Activated T-helper 1 cell treated with anti-CD3 and anti-CD28 coated beads, Interleukin-12 subunit alpha, Interleukin-12 subunit beta, Interleukin-2, Interleukin-4 antibody, amounts not matched to agents 30 ng/mL and 10 ng/mL and 1 ng/mL, durations not matched to agents 14 hours and 24 hours and 36 hours (primary cell): ENCODE measurements at regions not wholly inside any gene's neighbourhood (a gene's known extent, or its start where the extent isn't known, plus 50 kb on each side); places are given as distances from the start of the nearest gene placed in this dataset.

ENCODE experiments used
- DNase-seq: peaks from one replicate; pipeline ENCODE4 v3.0.0; 2021; ENCODE audit warnings: low spot score
- H3K27ac Mint-ChIP-seq: one replicate; pipeline ENCODE4 v1.8.0; 2021; ENCODE audit warnings: mild to moderate bottlenecking, mixed read lengths
- H3K27me3 Mint-ChIP-seq: one replicate; pipeline ENCODE4 v1.8.0; 2022; ENCODE audit warnings: mild to moderate bottlenecking, moderate library complexity, mixed read lengths; ENCODE audit not compliant: insufficient read depth
- H3K36me3 Mint-ChIP-seq: one replicate; pipeline ENCODE4 v1.8.0; 2021; ENCODE audit warnings: low read depth, mixed read lengths
- H3K4me1 Mint-ChIP-seq: one replicate; pipeline ENCODE4 v1.8.0; 2021; ENCODE audit warnings: low read depth, mixed read lengths
- H3K4me3 Mint-ChIP-seq: one replicate; pipeline ENCODE4 v1.8.0; 2021; ENCODE audit warnings: mild to moderate bottlenecking, moderate library complexity, mixed read lengths
- H3K9me3 Mint-ChIP-seq: one replicate; pipeline ENCODE4 v1.8.0; 2021; ENCODE audit warnings: mixed read lengths
- intact Hi-C: fragments of 100-400 bp; cut with micrococcal nuclease; formaldehyde crosslinking; loops from one replicate; pipeline ENCODE4 v1.15.1; 2024

DNA sequence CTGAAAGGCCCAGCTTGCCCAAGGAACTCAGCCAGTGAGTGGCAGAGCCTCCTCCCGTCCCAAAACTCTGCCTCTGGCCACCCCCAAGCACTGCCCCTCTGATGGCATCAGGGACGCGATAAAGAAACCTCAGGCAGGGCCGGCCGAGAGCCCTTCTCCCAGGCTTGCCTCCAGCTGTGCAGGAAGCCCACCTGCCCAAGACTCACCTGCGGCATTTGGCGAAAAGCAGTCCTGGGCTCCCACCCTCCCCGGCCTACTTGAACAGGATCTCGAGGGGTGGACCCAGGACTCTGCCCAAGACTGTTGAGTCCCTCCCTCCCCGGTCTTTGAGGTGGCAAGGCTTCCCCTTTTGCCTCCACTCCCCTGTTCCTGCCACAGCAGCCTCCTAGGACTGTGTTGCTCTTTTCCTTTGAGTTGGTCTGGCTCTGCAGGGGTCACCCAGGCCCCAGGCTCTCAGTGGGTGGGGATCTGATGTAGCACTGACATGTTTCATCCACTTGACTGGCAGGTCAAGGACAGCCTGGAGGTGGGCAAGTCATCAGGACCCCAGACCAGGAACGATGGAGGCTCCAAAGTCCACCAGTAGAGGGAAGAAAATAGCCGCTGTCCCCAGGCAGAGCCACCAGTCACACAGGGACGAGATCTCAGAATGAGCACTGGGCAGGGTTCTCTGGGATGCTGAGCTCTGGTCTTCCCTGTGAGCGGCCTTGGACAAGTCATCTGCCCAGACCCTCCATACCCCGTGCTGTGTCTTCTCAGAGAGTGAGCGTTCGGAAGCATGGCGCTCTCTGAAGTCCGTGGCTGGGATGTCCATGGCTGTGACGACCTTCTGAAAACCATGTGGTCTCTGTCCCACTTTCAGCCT, 111.0 kb upstream of the TNRC6C start:
- Mint-ChIP-seq H3K9me3 (no peaks in the 10 kb centered on the region), H3K4me1 (peaks cover 32% of the 10 kb centered on the region), H3K27ac (no peak overlapping the region), H3K27me3 (peaks cover 7% of the 10 kb centered on the region), H3K36me3 (no peaks in the 10 kb centered on the region), H3K4me3 (no peak overlapping the region)
- no peak for DNase-seq
- intact Hi-C loops: no loop called here

- H3K4me1 Mint-ChIP-seq: peaks cover 24% of the 10 kb centered on the region
- no peaks in the 10 kb centered on the region for H3K36me3 Mint-ChIP-seq
- intact Hi-C loops: no loop called here
- no peaks in the 10 kb centered on the region for H3K9me3 Mint-ChIP-seq
- H3K27me3 Mint-ChIP-seq: peaks cover 7% of the 10 kb centered on the region
- no peak overlapping the region for H3K4me3 Mint-ChIP-seq
- no peak for DNase-seq
- no peak overlapping the region for H3K27ac Mint-ChIP-seq
Measured at GRCh38 chr17:77848257-77848656, 110.2 kb upstream of the TNRC6C start.

GRCh38 chr17:77849239-77849638, 109.3 kb upstream of the TNRC6C start:
- H3K4me3 Mint-ChIP-seq: no peak overlapping the region
- no peaks in the 10 kb centered on the region for H3K36me3 Mint-ChIP-seq
- H3K9me3 Mint-ChIP-seq: no peaks in the 10 kb centered on the region
- no peak for DNase-seq
- H3K27me3 Mint-ChIP-seq: peaks cover 5% of the 10 kb centered on the region
- H3K27ac Mint-ChIP-seq: no peak overlapping the region
- intact Hi-C loops: no loop called here
- peaks cover 15% of the 10 kb centered on the region for H3K4me1 Mint-ChIP-seq

DNA sequence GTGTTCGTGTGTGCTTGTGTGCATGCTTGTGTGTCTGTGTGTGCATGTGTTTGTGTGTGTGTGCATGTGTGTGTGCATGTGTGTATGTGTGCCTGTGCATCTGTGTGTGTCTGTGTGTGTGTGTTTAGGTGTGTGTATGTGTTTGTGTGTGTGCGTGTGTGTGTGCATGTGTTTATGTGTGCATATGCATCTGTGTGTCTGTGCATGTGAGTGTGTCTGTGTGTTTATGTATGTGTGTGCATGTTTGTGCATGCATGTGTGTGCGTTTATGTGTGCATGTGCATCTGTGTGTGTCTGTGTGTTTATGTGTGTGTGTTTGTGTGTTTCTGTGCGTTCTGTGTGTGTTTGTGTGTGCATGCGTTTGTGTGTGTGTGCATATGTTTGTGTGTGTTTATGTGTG, 106.6 kb upstream of the TNRC6C start:
- H3K27ac Mint-ChIP-seq: no peak overlapping the region
- no peak overlapping the region for H3K4me3 Mint-ChIP-seq
- intact Hi-C loops: no loop called here
- no peaks in the 10 kb centered on the region for H3K9me3 Mint-ChIP-seq
- H3K36me3 Mint-ChIP-seq: no peaks in the 10 kb centered on the region
- peaks cover 5% of the 10 kb centered on the region for H3K27me3 Mint-ChIP-seq
- peaks cover 2% of the 10 kb centered on the region for H3K4me1 Mint-ChIP-seq
- DNase-seq: no peak

DNA sequence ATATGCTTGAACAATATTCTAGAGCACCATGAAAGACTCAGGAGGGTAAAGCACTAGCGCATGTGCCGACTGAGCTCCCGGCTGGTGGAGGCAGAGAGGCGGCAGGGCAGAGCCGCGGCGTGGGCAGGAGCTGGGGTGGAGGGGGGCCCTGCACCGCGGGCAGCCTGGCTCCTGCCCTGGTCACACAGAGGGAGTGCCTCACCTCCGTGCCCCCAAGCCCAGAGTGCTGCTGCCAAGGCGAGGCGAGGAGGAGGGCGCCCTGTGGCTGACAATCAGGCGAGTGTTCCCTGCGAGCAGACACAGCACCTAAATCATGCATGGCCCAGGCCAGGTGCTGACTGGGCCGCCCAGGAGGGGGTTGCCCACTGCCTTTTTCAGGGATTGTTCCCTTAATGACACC, 105.8 kb upstream of the TNRC6C start:
- Mint-ChIP-seq H3K27ac (no peak overlapping the region), H3K9me3 (no peaks in the 10 kb centered on the region), H3K27me3 (no peaks in the 10 kb centered on the region), H3K36me3 (no peaks in the 10 kb centered on the region), H3K4me3 (no peak overlapping the region), H3K4me1 (peaks cover 10% of the 10 kb centered on the region)
- intact Hi-C loops: no loop called here
- no peak for DNase-seq

DNA sequence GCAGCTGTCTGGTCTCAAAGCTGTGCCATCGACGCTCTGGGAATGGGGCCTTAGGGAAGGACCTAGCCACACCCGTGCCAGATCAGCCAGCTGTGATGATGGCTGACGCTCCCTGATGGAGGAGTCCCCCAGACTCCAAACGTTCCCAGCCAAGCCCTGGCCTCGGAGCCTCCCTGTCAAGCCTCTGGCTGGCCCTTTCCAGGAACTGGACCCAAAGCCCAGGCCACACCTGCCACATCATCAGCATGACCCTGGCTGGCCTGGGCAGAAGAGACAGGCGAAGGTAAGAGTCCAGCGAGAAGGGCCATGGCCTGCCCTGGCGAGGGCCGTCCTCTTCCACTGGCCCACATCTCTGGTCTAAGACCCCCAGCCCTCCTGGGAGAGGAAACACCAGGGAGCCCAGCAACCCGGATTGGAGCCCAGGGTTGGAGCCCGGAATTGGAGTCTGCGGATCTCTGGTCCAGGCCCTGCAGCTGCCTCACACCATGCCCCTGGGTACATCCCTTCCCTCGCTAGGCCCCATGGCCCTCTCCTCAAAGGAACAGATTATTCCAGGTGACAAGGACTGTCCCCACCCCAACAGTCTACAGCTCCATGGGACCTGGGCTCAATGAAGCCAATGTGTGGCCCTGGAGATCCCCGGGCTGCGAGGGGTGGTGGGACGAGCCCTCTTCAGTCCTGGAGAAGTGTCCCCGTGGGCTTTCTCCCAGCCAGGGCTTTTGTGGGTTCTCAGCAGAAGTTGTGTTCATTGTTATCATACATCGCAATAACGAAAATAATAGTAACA, 105.1 kb upstream of the TNRC6C start:
- intact Hi-C loops: no loop called here
- peaks cover 16% of the 10 kb centered on the region for H3K4me1 Mint-ChIP-seq
- no peaks in the 10 kb centered on the region for H3K27me3 Mint-ChIP-seq
- no peaks in the 10 kb centered on the region for H3K36me3 Mint-ChIP-seq
- no peak overlapping the region for H3K4me3 Mint-ChIP-seq
- peaks cover 4% of the 10 kb centered on the region for H3K9me3 Mint-ChIP-seq
- H3K27ac Mint-ChIP-seq: no peak overlapping the region
- no peak for DNase-seq

DNA sequence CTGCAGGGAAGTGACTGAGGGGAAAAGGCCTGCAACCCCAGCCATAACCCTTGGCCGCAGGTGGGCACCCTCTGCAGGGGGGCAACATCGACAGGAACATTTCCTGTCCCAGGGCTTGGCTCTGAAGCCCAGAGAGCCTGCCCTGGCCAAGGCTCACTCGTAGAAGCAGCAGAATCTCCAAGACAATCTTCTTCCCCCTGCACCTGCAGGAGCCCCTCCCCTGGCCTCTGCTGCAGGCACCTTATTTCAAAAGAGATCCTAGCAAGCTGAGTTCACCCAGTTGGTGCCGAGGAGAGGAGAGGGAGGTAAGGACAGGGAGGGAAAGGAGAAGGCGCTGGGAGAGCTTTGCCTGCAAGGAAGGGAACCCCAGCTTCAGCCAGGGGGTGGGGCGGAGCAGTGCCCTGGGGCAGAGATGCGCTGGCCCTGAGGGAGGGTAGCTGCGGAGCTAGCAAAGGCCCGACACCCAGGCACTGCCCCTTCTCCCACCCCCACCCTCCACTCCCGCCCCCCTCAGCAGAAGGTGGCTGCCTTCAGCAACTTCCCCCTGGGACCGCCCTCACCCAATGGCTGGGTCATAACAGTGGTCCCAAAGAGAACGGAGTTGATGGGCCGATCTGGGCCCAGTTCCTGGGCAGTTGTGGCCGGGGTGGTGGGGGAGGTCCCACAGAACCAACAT, 104.3 kb upstream of the TNRC6C start:
- H3K27me3 Mint-ChIP-seq: peaks cover 2% of the 10 kb centered on the region
- H3K4me1 Mint-ChIP-seq: peaks cover 17% of the 10 kb centered on the region
- H3K36me3 Mint-ChIP-seq: no peaks in the 10 kb centered on the region
- no peak for DNase-seq
- intact Hi-C loops: no loop called here
- H3K9me3 Mint-ChIP-seq: peaks cover 8% of the 10 kb centered on the region
- H3K27ac Mint-ChIP-seq: no peak overlapping the region
- H3K4me3 Mint-ChIP-seq: no peak overlapping the region

DNA sequence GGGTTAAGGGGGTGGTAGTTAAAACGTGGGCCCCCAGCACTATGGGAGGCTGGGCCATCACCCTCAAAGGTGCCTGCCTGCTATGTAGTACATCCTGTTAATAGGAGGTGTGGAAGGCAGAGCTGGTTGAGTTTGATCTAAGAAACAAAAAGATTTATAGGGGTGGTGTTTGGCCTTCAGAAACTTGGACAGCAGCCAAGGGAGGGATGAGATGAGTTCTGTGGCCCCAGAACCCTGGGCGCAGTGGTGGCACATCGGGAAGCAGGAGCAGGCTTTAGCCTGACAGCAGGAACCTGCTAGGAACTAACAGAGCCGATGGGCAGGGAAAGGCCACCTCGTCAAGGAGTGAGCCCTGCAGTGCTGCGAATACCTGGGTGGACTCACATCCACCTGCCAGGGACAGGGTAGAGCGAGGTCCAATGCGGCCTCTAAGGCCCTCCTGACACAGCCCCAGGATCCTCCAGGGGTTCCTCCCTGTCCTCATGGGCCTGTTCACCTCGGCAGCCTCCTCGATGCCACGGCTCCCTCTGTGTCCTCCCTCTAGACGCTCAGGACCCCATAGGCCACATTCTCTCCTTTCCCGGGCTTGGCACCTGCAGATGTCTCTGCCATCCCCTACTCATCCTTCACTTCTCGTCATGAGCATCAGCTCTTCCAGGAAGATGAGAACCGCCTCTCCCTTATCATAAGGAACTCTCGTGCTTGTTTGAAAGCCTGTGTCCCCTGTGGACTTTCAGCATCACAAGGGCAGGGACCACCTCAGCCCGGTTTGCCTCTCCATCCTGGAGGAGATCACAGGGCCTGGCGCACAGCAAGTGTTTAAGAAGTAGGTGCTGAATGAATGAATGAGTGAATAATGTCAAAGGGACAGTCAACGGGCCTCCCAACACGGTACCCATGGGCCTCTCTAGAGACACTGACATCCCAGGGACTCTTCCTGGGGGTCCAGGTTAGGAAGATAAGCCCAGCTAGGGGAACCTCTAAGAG, 103.5 kb upstream of the TNRC6C start:
- Mint-ChIP-seq H3K4me1 (peaks cover 17% of the 10 kb centered on the region), H3K9me3 (peaks cover 8% of the 10 kb centered on the region), H3K27me3 (peaks cover 5% of the 10 kb centered on the region), H3K27ac (no peak overlapping the region), H3K4me3 (no peak overlapping the region), H3K36me3 (no peaks in the 10 kb centered on the region)
- DNase-seq: no peak
- intact Hi-C loops: no loop called here

- H3K27ac Mint-ChIP-seq: no peak overlapping the region
- peaks cover 17% of the 10 kb centered on the region for H3K4me1 Mint-ChIP-seq
- DNase-seq: no peak
- no peak overlapping the region for H3K4me3 Mint-ChIP-seq
- no peaks in the 10 kb centered on the region for H3K36me3 Mint-ChIP-seq
- H3K27me3 Mint-ChIP-seq: peaks cover 15% of the 10 kb centered on the region
- H3K9me3 Mint-ChIP-seq: peaks cover 13% of the 10 kb centered on the region
- intact Hi-C loops: no loop called here
Measured at GRCh38 chr17:77856551-77857305, 101.8 kb upstream of the TNRC6C start.

DNA sequence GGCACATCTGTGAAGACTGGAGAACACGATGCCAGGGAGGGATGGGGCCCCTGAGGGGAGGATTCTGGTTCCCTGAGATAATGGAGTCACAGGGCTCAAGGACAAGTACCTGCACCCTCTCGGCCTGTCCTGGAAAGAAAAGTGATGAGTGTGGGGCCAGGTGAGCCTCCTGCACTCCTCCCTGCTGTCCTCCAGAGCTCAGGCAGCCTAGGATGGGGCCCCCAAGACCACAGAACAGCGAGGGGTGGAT, 101.3 kb upstream of the TNRC6C start:
- Mint-ChIP-seq H3K27me3 (peaks cover 15% of the 10 kb centered on the region), H3K4me3 (no peak overlapping the region), H3K4me1 (peaks cover 17% of the 10 kb centered on the region)

DNA sequence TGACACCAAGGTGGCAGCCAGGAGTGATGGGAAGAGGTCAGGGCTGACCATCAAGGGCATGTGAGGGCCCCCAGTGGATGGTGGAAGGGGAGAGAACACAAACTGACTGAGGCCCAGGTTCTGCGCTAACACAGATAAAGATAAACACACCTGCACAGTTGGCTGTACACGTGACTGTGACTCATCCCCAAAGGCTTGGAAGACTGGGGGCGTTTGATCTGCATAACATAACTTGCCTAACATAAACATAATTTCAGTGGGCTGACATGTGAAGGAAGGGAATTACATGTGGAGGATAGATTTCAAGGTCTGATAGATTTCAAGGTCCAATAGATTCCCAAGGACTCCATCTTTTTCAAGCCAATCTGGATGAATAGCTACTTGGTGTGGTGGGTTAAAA, 100.9 kb upstream of the TNRC6C start:
- no peak overlapping the region for H3K4me3 Mint-ChIP-seq
- DNase-seq: no peak
- peaks cover 13% of the 10 kb centered on the region for H3K9me3 Mint-ChIP-seq
- intact Hi-C loops: no loop called here
- H3K27ac Mint-ChIP-seq: no peak overlapping the region
- peaks cover 15% of the 10 kb centered on the region for H3K27me3 Mint-ChIP-seq
- no peaks in the 10 kb centered on the region for H3K36me3 Mint-ChIP-seq
- peaks cover 17% of the 10 kb centered on the region for H3K4me1 Mint-ChIP-seq

More for the DNA sequence above, 101.3 kb upstream of the TNRC6C start:
- no peak overlapping the region for H3K27ac Mint-ChIP-seq
- no peak for DNase-seq
- intact Hi-C loops: no loop called here
- H3K36me3 Mint-ChIP-seq: no peaks in the 10 kb centered on the region
- peaks cover 13% of the 10 kb centered on the region for H3K9me3 Mint-ChIP-seq
